ENCODE measurements at regions not wholly inside any gene's neighbourhood (a gene's known extent, or its start where the extent isn't known, plus 50 kb on each side); places are given as distances from the start of the nearest gene placed in this dataset.

- TF ChIP-seq EZH2 (IDR thresholded peaks at IDR 0.05; ENCODE audit: insufficient read depth, poor library complexity, severe bottlenecking): no peak
- no peak for TF ChIP-seq EZH2phosphoT487 (IDR thresholded peaks at IDR 0.05; ENCODE audit: insufficient read depth, low read depth)
These were observed 623.5 kb downstream of the POM121L12 start for GRCh38 chr7:53658951-53659350.
